GM23338 (cell line): ENCODE measurements at regions not wholly inside any gene's neighbourhood (a gene's known extent, or its start where the extent isn't known, plus 50 kb on each side); places are given as distances from the start of the nearest gene placed in this dataset.
"Not testable (repeated sequence)": the region's sequence is repeated elsewhere in the genome, so short reads cannot be mapped to it uniquely, and the experiment has no call there.

ENCODE experiments used
- ATAC-seq: fragments of 200-7000 bp; cut with Tn5 transposase; 3 replicates; pipeline ENCODE4 v1.9.1; 2020
- DNase-seq: peaks from one replicate; pipeline ENCODE4 v3.0.0-alpha.2; 2015; ENCODE audit warnings: low spot score
- H2AFZ ChIP-seq: fragments of 200-600 bp; sonication (generic); 2 replicates; pipeline ENCODE4 v1.8.0; 2016; ENCODE audit warnings: antibody characterized with exemption, mild to moderate bottlenecking, moderate library complexity
- H3F3A ChIP-seq: fragments of 200-600 bp; sonication (generic); replicated peaks from 2 replicates; pipeline ENCODE4 v1.8.0; 2017; ENCODE audit warnings: antibody characterized with exemption, mixed run types, low read depth
- H3K27ac ChIP-seq: fragments of 200-600 bp; sonication (generic); 2 replicates; pipeline ENCODE4 v1.6.1; 2016; ENCODE audit warnings: low read depth
- H3K27me3 ChIP-seq: fragments of 200-600 bp; sonication (generic); 2 replicates; pipeline ENCODE4 v1.8.0; 2016; ENCODE audit warnings: mild to moderate bottlenecking, mixed run types, moderate library complexity; ENCODE audit not compliant: insufficient read depth
- H3K36me3 ChIP-seq: fragments of 200-600 bp; sonication (generic); 2 replicates; pipeline ENCODE4 v1.8.0; 2016; ENCODE audit warnings: mild to moderate bottlenecking; ENCODE audit not compliant: insufficient read depth
- H3K4me1 ChIP-seq: fragments of 200-600 bp; sonication (generic); 2 replicates; pipeline ENCODE4 v1.8.0; 2016; ENCODE audit warnings: mild to moderate bottlenecking, moderate library complexity; ENCODE audit not compliant: insufficient read depth
- H3K4me2 ChIP-seq: fragments of 200-600 bp; sonication (generic); 2 replicates; pipeline ENCODE4 v1.7.1; 2017; ENCODE audit warnings: mixed run types
- H3K4me3 ChIP-seq: fragments of 200-600 bp; sonication (generic); 2 replicates; pipeline ENCODE4 v1.6.1; 2016; ENCODE audit warnings: mixed run types
- H3K79me2 ChIP-seq: fragments of 200-600 bp; sonication (generic); replicated peaks from 2 replicates; pipeline ENCODE4 v1.8.0; 2017; ENCODE audit warnings: mild to moderate bottlenecking; ENCODE audit not compliant: insufficient read depth
- H3K9me2 ChIP-seq: fragments of 200-600 bp; sonication (generic); 2 replicates; pipeline ENCODE4 v1.8.0; 2017; ENCODE audit not compliant: insufficient read depth
- H4K20me1 ChIP-seq: fragments of 200-600 bp; sonication (generic); replicated peaks from 2 replicates; pipeline ENCODE4 v1.8.0; 2017; ENCODE audit warnings: mild to moderate bottlenecking; ENCODE audit not compliant: insufficient read depth
- H3K27ac Mint-ChIP-seq: 2 replicates; pipeline ENCODE4 v1.8.0; 2020; ENCODE audit warnings: inconsistent platforms, mild to moderate bottlenecking, moderate library complexity, mixed read lengths
- H3K27me3 Mint-ChIP-seq: 3 replicates; pipeline ENCODE4 v1.8.0; 2022; ENCODE audit warnings: low read depth, mild to moderate bottlenecking, moderate library complexity, mixed read lengths, inconsistent platforms; ENCODE audit not compliant: insufficient read depth, poor library complexity
- H3K36me3 Mint-ChIP-seq: 3 replicates; pipeline ENCODE4 v1.8.0; 2021; ENCODE audit warnings: low read depth, mild to moderate bottlenecking, inconsistent platforms, moderate library complexity, mixed read lengths
- H3K4me1 Mint-ChIP-seq: 3 replicates; pipeline ENCODE4 v1.8.0; 2020; ENCODE audit warnings: mild to moderate bottlenecking, inconsistent platforms, mixed read lengths
- H3K4me3 Mint-ChIP-seq: 3 replicates; pipeline ENCODE4 v1.8.0; 2021; ENCODE audit warnings: moderate library complexity, mild to moderate bottlenecking, inconsistent platforms, mixed read lengths
- H3K9me3 Mint-ChIP-seq: 3 replicates; pipeline ENCODE4 v1.8.0; 2020; ENCODE audit warnings: moderate library complexity, mild to moderate bottlenecking, inconsistent platforms, mixed read lengths
- CREB1 ChIP-seq: fragments of 250-450 bp; sonication (Bioruptor Pico); IDR thresholded peaks from 2 replicates; pipeline ENCODE4 v1.5.0; 2020; ENCODE audit warnings: low read depth, mild to moderate bottlenecking, moderate library complexity
- EZH2 ChIP-seq: fragments of 200-600 bp; sonication (generic); IDR thresholded peaks from one replicate; pipeline ENCODE4 v1.8.0; 2017; ENCODE audit warnings: antibody characterized with exemption, mild to moderate bottlenecking, low read depth; ENCODE audit not compliant: unreplicated experiment
- NANOG ChIP-seq: IDR thresholded peaks from 2 replicates; pipeline ENCODE4 v1.6.1; 2016; ENCODE audit warnings: antibody characterized with exemption, borderline replicate concordance
- REST ChIP-seq: IDR thresholded peaks from one replicate; pipeline ENCODE4 v1.6.1; 2018; ENCODE audit warnings: antibody characterized with exemption; ENCODE audit not compliant: unreplicated experiment
- STAT1 ChIP-seq: IDR thresholded peaks from one replicate; pipeline ENCODE4 v1.6.1; 2016; ENCODE audit warnings: antibody characterized with exemption; ENCODE audit not compliant: unreplicated experiment
- ZNF462 ChIP-seq: fragments of 250-450 bp; sonication (Bioruptor Pico); IDR thresholded peaks from 2 replicates; pipeline ENCODE4 v1.5.0; 2020; ENCODE audit warnings: mild to moderate bottlenecking, moderate library complexity

- H3K27me3 Mint-ChIP-seq, result peaks cover 5% of the 10 kb centered on the region
- ATAC-seq (no peak), DNase-seq (no peak)
- Histone ChIP-seq H3K4me2 (no peak overlapping the region), H3K4me3 (no peak overlapping the region), H4K20me1 (no peaks in the 10 kb centered on the region), H3K79me2 (no peaks in the 10 kb centered on the region), H2AFZ (no peak overlapping the region), H3K4me1 (no peaks in the 10 kb centered on the region), H3K27ac (no peak overlapping the region), H3K9me2 (no peaks in the 10 kb centered on the region), H3F3A (no peaks in the 10 kb centered on the region), H3K27me3 (0 out of 2 replicates have a peak, but pooled peaks cover 5% of the 10 kb centered on the region), H3K36me3 (no peaks in the 10 kb centered on the region)
- H3K4me3 Mint-ChIP-seq, result no peak overlapping the region
- H3K9me3 Mint-ChIP-seq, result peaks cover 4% of the 10 kb centered on the region; the same call in 1 of the 3 replicates
- H3K27ac Mint-ChIP-seq, result no peak overlapping the region
- no peak for TF ChIP-seq EZH2
- no peak for TF ChIP-seq STAT1
- TF ChIP-seq REST, result no peak
- TF ChIP-seq CREB1 (CRISPR knock-in tag), result no peak
- TF ChIP-seq ZNF462 (CRISPR knock-in tag), result no peak
- no peak for TF ChIP-seq NANOG
- H3K36me3 Mint-ChIP-seq, result peaks cover 3% of the 10 kb centered on the region; the same call in 1 of the 3 replicates
- peaks cover 17% of the 10 kb centered on the region for H3K4me1 Mint-ChIP-seq
These were observed 88.6 kb upstream of the FRMPD3 start for GRCh38 chrX:107360788-107361360.

DNA sequence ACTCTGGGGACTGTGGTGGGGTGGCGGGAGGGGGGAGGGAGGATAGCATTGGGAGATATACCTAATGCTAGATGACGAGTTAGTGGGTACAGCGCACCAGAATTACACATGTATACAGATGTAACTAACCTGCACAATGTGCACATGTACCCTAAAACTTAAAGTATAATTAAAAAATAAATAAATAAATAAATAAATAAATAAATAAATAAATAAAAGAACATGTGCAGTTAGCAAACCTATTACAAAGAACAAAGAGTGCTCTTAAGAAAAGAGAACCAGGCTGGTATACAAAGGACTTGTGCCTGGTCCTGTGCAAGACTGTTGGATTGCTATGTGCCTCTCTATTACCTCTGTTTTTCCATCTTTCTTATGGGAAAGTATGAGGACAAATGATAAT is 79.3 kb upstream of the FRMPD3 start:
- not testable (repeated sequence) for H3K27me3 ChIP-seq, H3K27me3 Mint-ChIP-seq, H3K4me1 ChIP-seq, H3K9me2 ChIP-seq, H3K36me3 Mint-ChIP-seq, H3K4me2 ChIP-seq, H3K36me3 ChIP-seq, H2AFZ ChIP-seq, H3K79me2 ChIP-seq, H3K27ac ChIP-seq, ATAC-seq, H3K4me3 Mint-ChIP-seq, H3K9me3 Mint-ChIP-seq, H3K27ac Mint-ChIP-seq, DNase-seq, H4K20me1 ChIP-seq, H3F3A ChIP-seq, H3K4me3 ChIP-seq
- H3K4me1 Mint-ChIP-seq, result peaks cover 24% of the 10 kb centered on the region
